Tibial nerve (tissue), 3 donors: ENCODE measurements at regions not wholly inside any gene's neighbourhood (a gene's known extent, or its start where the extent isn't known, plus 50 kb on each side); places are given as distances from the start of the nearest gene placed in this dataset.

Experiments used
- POLR2A ChIP-seq, 2 donors: fragments of 450-650 bp; IDR thresholded peaks; one replicate each; pipeline ENCODE4 v1.6.1; 2017; ENCODE audit warnings: antibody characterized with exemption in 2 of 2, mild to moderate bottlenecking in 2 of 2, moderate library complexity in 2 of 2
- TF ChIP-seq, protein P1 (sequence below), 5 experiments: fragments of 200-600 bp in 3 of 5; fragments of 450-650 bp in 2 of 5; sonication (generic) in 3 of 5; IDR thresholded peaks; one replicate each; pipeline ENCODE4 v1.5.1; 2016 to 2019; ENCODE audit warnings: antibody characterized with exemption in 5 of 5, mild to moderate bottlenecking in 3 of 5, moderate library complexity in 2 of 5

DNA sequence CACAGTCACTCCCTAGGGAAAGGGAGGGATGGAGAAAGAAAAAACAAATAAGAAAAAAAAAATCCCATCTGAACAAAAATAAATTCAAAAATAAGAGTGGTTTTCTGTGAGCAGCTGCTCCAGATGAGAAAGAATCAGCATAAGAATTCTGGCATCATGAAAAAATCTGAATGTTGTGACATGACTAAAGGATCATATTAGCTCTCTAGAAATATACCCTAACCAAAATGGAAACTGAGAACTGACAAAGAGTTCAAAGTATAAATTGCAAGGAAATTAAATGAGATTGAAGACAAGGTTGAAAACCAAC, 579.0 kb downstream of the UQCRFS1 start:
- TF ChIP-seq, protein P1, sequence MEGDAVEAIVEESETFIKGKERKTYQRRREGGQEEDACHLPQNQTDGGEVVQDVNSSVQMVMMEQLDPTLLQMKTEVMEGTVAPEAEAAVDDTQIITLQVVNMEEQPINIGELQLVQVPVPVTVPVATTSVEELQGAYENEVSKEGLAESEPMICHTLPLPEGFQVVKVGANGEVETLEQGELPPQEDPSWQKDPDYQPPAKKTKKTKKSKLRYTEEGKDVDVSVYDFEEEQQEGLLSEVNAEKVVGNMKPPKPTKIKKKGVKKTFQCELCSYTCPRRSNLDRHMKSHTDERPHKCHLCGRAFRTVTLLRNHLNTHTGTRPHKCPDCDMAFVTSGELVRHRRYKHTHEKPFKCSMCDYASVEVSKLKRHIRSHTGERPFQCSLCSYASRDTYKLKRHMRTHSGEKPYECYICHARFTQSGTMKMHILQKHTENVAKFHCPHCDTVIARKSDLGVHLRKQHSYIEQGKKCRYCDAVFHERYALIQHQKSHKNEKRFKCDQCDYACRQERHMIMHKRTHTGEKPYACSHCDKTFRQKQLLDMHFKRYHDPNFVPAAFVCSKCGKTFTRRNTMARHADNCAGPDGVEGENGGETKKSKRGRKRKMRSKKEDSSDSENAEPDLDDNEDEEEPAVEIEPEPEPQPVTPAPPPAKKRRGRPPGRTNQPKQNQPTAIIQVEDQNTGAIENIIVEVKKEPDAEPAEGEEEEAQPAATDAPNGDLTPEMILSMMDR (IDR thresholded peaks at IDR 0.05): no peak
- no peak for TF ChIP-seq POLR2A (IDR thresholded peaks at IDR 0.05)
